ENCODE measurements at regions not wholly inside any gene's neighbourhood (a gene's known extent, or its start where the extent isn't known, plus 50 kb on each side); places are given as distances from the start of the nearest gene placed in this dataset.

- no peak overlapping the region for H3K4ac ChIP-seq (replicated peaks; ENCODE audit: insufficient read length, low read depth, low read length)
- no peaks in the 10 kb centered on the region for H3K27me3 ChIP-seq (replicated peaks in 1 of 4; ENCODE audit: control insufficient read depth in 3 of 4, extremely low read depth in 1 of 4, insufficient read depth in 3 of 4, low read length in 3 of 4)
- H3K36me3 ChIP-seq (ENCODE audit: control insufficient read depth in 2 of 4, insufficient read depth in 4 of 4, low read length in 3 of 4) = no peaks in the 10 kb centered on the region
- no peak overlapping the region for H2BK15ac ChIP-seq (ENCODE audit: low read length)
- WGBS, 2 experiments (ENCODE audit: extremely low coverage in 1 of 2, insufficient coverage in 1 of 2, insufficient read length in 1 of 2, insufficient replicate concordance in 2 of 2, low coverage in 1 of 2, low lambda C conversion rate in 2 of 2, missing lambda C conversion rate in 1 of 2) = 85% methylated on average over 2 of the region's 2 CpGs; no CpG with 5 or more reads in 1 of the 2 experiments
- H2BK5ac ChIP-seq (ENCODE audit: low read depth, low read length) = no peak overlapping the region
- no peak overlapping the region for H4K5ac ChIP-seq (ENCODE audit: insufficient read length, low read depth, low read length)
- no peaks in the 10 kb centered on the region for H4K20me1 ChIP-seq (replicated peaks in 1 of 2; ENCODE audit: control insufficient read depth in 1 of 2, insufficient read depth in 2 of 2, low read length in 2 of 2)
- H3K9ac ChIP-seq (replicated peaks in 1 of 4; ENCODE audit: extremely low read depth in 1 of 4, low read depth in 3 of 4, low read length in 3 of 4) = no peak overlapping the region
- no peak overlapping the region for H2BK12ac ChIP-seq (ENCODE audit: low read depth, low read length)
- FAIRE-seq (no peak), DNase-seq (ENCODE audit: low read depth in 1 of 2, low spot score in 2 of 2) (no peak)
- no peak overlapping the region for H3K56ac ChIP-seq (replicated peaks; ENCODE audit: insufficient read length, low read depth, low read length)
- no peak overlapping the region for H3K4me2 ChIP-seq (ENCODE audit: insufficient read depth in 1 of 2, low read depth in 2 of 2, low read length in 2 of 2)
- H3K79me1 ChIP-seq (ENCODE audit: low read depth, low read length) = no peaks in the 10 kb centered on the region
- H3K79me2 ChIP-seq (ENCODE audit: control insufficient read depth in 1 of 2, insufficient read depth in 2 of 2, low read length in 2 of 2) = no peaks in the 10 kb centered on the region
- no peak overlapping the region for H2BK120ac ChIP-seq (replicated peaks; ENCODE audit: low read depth, low read length)
- H4K8ac ChIP-seq (ENCODE audit: extremely low read depth, insufficient read depth, low read length) = no peak overlapping the region
- no peak overlapping the region for H3K27ac ChIP-seq (ENCODE audit: low read depth, low read length)
- H3K23me2 ChIP-seq (ENCODE audit: low read depth, low read length) = no peaks in the 10 kb centered on the region
- no peak overlapping the region for H2AFZ ChIP-seq (ENCODE audit: low read length)
- no peak overlapping the region for H3K23ac ChIP-seq (ENCODE audit: insufficient read length)
- H2AK5ac ChIP-seq (ENCODE audit: low read depth, low read length) = no peak overlapping the region
- no peak overlapping the region for H3K14ac ChIP-seq (ENCODE audit: insufficient read length)
- H4K91ac ChIP-seq (replicated peaks; ENCODE audit: insufficient read length, low read length) = no peak overlapping the region
- CTCF ChIA-PET (ENCODE audit: partially characterized antibody) = interaction anchor here (0.6 to 2.8 kb wide), 4 partner anchors 9 to 128 kb away, joined by 3 to 16 read pairs (median 10); no protein-coding TSS in a partner anchor
- H2BK20ac ChIP-seq (ENCODE audit: low read length) = no peak overlapping the region
- no peak overlapping the region for H3K18ac ChIP-seq (ENCODE audit: extremely low read depth, low read length)
- H3K9me3 ChIP-seq (ENCODE audit: insufficient read depth in 2 of 2, low read depth in 1 of 2, low read length in 1 of 2) = no peaks in the 10 kb centered on the region
- no peak overlapping the region for H3K4me3 ChIP-seq (ENCODE audit: extremely low read depth in 1 of 4, insufficient read depth in 2 of 4, low read depth in 3 of 4, low read length in 4 of 4)
- POLR2A ChIA-PET (ENCODE audit: partially characterized antibody) = no interaction called here
- no peaks in the 10 kb centered on the region for H3K4me1 ChIP-seq (replicated peaks in 1 of 4; ENCODE audit: control insufficient read depth in 3 of 4, insufficient read depth in 4 of 4, low read length in 3 of 4)
- no peak for TF ChIP-seq BCL11A (IDR thresholded peaks at IDR 0.05; ENCODE audit: low read depth in 2 of 2, low read length in 2 of 2)
- no peak for TF ChIP-seq HDAC2 (IDR thresholded peaks at IDR 0.05; ENCODE audit: borderline replicate concordance in 1 of 2, low read depth in 2 of 2, low read length in 2 of 2)
- TF ChIP-seq TCF12 (IDR thresholded peaks at IDR 0.05; ENCODE audit: low read depth, low read length) = no peak
- TF ChIP-seq JUND (IDR thresholded peaks at IDR 0.05; ENCODE audit: low read length) = no peak
- TF ChIP-seq POLR2A (IDR thresholded peaks at IDR 0.05; ENCODE audit: control extremely low read depth in 1 of 2, low read depth in 2 of 2, low read length in 2 of 2) = no peak
- no peak for TF ChIP-seq GTF2F1 (IDR thresholded peaks at IDR 0.05; ENCODE audit: borderline replicate concordance, low read depth, low read length)
- TF ChIP-seq ATF3 (IDR thresholded peaks at IDR 0.05; ENCODE audit: insufficient read depth, low read depth, low read length) = no peak
- no peak for TF ChIP-seq EZH2 (IDR thresholded peaks at IDR 0.05; ENCODE audit: low read depth, low read length, severe bottlenecking)
- no peak for TF ChIP-seq TBP (IDR thresholded peaks at IDR 0.05; ENCODE audit: low read depth, low read length)
- TF ChIP-seq KDM4A (IDR thresholded peaks at IDR 0.05; ENCODE audit: low read depth, low read length, severe bottlenecking) = no peak
- TF ChIP-seq RNF2 (IDR thresholded peaks at IDR 0.05; ENCODE audit: borderline replicate concordance, low read depth, low read length, missing control alignments, poor library complexity, severe bottlenecking) = no peak
Measured at GRCh38 chr6:134813146-134813545, 136.8 kb downstream of the ALDH8A1 start.
